ENCODE measurements at regions not wholly inside any gene's neighbourhood (a gene's known extent, or its start where the extent isn't known, plus 50 kb on each side); places are given as distances from the start of the nearest gene placed in this dataset.

DNA sequence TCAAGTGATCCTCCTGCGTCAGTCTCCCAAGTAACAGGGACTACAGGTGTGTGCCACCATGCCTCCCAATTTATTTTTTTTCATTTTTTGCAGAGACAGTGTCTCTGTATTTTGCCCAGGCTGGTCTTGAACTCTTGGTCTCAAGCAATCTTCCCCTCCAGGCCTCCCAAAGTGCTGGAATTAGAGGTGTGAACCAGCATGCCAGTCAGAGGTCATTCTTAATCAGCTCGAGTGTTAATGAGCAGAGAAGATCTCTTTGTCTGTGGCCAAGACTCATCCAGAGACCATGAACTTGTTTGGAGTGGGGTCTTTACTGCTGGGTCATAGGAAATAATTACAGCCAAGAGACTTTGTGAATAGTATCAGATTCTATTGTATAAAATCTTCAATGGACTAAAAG lies 99.2 kb upstream of the AP1S2 start:
- Histone ChIP-seq H3K9me3 (ENCODE audit: control insufficient read depth, low read depth, low read length) (no peaks in the 10 kb centered on the region), H3K27ac (ENCODE audit: insufficient read length, low read depth, low read length) (no peak overlapping the region), H2AK5ac (ENCODE audit: insufficient read length, low read length) (no peak overlapping the region), H4K5ac (ENCODE audit: insufficient read length, low read depth, low read length) (no peak overlapping the region), H4K8ac (replicated peaks; ENCODE audit: insufficient read length, low read depth, low read length) (no peak overlapping the region), H3K23ac (ENCODE audit: insufficient read length, low read depth, low read length) (no peak overlapping the region), H2BK15ac (ENCODE audit: low read depth, low read length) (no peak overlapping the region), H2BK20ac (ENCODE audit: low read depth, low read length, poor library complexity, severe bottlenecking) (no peak overlapping the region), H3K23me2 (ENCODE audit: insufficient read length, low read depth, low read length, poor library complexity, severe bottlenecking) (no peaks in the 10 kb centered on the region), H3K79me1 (ENCODE audit: insufficient read depth, low read depth, low read length, poor library complexity, severe bottlenecking) (no peaks in the 10 kb centered on the region), H3K79me2 (ENCODE audit: insufficient read depth, low read length) (no peaks in the 10 kb centered on the region), H2BK5ac (ENCODE audit: insufficient read length, low read length) (no peak overlapping the region), H2BK12ac (ENCODE audit: insufficient read length, low read depth, low read length) (no peak overlapping the region), H3K27me3 (ENCODE audit: insufficient read depth, low read length) (no peaks in the 10 kb centered on the region), H2AFZ (ENCODE audit: low read length) (no peak overlapping the region), H3K14ac (ENCODE audit: insufficient read depth, low read length) (no peak overlapping the region), H3K4me2 (ENCODE audit: insufficient read depth, insufficient read length, low read length) (no peak overlapping the region), H3K4ac (ENCODE audit: low read depth, low read length) (no peak overlapping the region), H2BK120ac (ENCODE audit: low read depth, low read length, poor library complexity, severe bottlenecking) (no peak overlapping the region), H4K91ac (ENCODE audit: insufficient read length, low read depth, low read length) (no peak overlapping the region), H3T11ph (ENCODE audit: low read length) (no peak overlapping the region), H4K20me1 (ENCODE audit: control insufficient read depth, insufficient read depth, insufficient read length) (no peaks in the 10 kb centered on the region), H3K56ac (ENCODE audit: insufficient read length, low read depth, low read length) (no peak overlapping the region), H3K4me1 (ENCODE audit: insufficient read depth, low read length) (peaks cover 2% of the 10 kb centered on the region; the same call in 1 of the 2 replicates), H3K18ac (ENCODE audit: insufficient read length, low read depth, low read length) (no peak overlapping the region), H3K9ac (ENCODE audit: extremely low read depth, insufficient read length, low read length) (no peak overlapping the region)
- DNase-seq = no peak
- TF ChIP-seq, protein P1, sequence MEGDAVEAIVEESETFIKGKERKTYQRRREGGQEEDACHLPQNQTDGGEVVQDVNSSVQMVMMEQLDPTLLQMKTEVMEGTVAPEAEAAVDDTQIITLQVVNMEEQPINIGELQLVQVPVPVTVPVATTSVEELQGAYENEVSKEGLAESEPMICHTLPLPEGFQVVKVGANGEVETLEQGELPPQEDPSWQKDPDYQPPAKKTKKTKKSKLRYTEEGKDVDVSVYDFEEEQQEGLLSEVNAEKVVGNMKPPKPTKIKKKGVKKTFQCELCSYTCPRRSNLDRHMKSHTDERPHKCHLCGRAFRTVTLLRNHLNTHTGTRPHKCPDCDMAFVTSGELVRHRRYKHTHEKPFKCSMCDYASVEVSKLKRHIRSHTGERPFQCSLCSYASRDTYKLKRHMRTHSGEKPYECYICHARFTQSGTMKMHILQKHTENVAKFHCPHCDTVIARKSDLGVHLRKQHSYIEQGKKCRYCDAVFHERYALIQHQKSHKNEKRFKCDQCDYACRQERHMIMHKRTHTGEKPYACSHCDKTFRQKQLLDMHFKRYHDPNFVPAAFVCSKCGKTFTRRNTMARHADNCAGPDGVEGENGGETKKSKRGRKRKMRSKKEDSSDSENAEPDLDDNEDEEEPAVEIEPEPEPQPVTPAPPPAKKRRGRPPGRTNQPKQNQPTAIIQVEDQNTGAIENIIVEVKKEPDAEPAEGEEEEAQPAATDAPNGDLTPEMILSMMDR (conservative IDR thresholded peaks at IDR 0.05) = no peak
- peaks cover 16 to 28% of the 10 kb centered on the region in 2 experiments for H3K4me1 Mint-ChIP-seq
- no CpG with 5 or more reads among the region's 2 CpGs for WGBS (ENCODE audit: extremely low coverage, insufficient read length, low lambda C conversion rate)
- H3K4me3 Mint-ChIP-seq = no peak overlapping the region
- H3K9me3 Mint-ChIP-seq = peaks cover 0 to 4% of the 10 kb centered on the region in 2 experiments; a peak in 3 of 5 replicates
- no peaks in the 10 kb centered on the region for H3K27me3 Mint-ChIP-seq (ENCODE audit: low read depth)
- peaks cover 4 to 6% (median 5%) of the 10 kb centered on the region in 3 experiments for H3K36me3 Mint-ChIP-seq (ENCODE audit: insufficient read depth in 1 of 3, low read depth in 3 of 3)
- no peak overlapping the region for H3K27ac Mint-ChIP-seq
